Activated T-helper 9 cell treated with anti-CD3 and anti-CD28 coated beads, Interleukin-2, amount 50 U/mL, for 16 hours (primary cell): ENCODE measurements at regions not wholly inside any gene's neighbourhood (a gene's known extent, or its start where the extent isn't known, plus 50 kb on each side); places are given as distances from the start of the nearest gene placed in this dataset.
"Not testable (repeated sequence)": the region's sequence is repeated elsewhere in the genome, so short reads cannot be mapped to it uniquely, and the experiment has no call there.

ENCODE experiments used
- DNase-seq: peaks from one replicate; pipeline ENCODE4 v3.0.0-alpha.2; 2020; ENCODE audit warnings: low read depth

GRCh38 chr1:224791362-224791941 is 138.0 kb upstream of the DNAH14 start:
- DNase-seq, result no peak

GRCh38 chr1:224795591-224795990 is 133.9 kb upstream of the DNAH14 start:
- DNase-seq, result no peak

GRCh38 chr1:224799083-224799482 is 130.4 kb upstream of the DNAH14 start:
- no peak for DNase-seq

GRCh38 chr1:224800486-224801119 is 128.9 kb upstream of the DNAH14 start:
- no peak for DNase-seq

- DNase-seq, result no peak
Measured at GRCh38 chr1:224801844-224802490, 127.5 kb upstream of the DNAH14 start.

GRCh38 chr1:224802617-224803016 is 126.9 kb upstream of the DNAH14 start:
- no peak for DNase-seq

GRCh38 chr1:224804220-224804619 is 125.3 kb upstream of the DNAH14 start:
- DNase-seq, result no peak

GRCh38 chr1:224805889-224806288 is 123.6 kb upstream of the DNAH14 start:
- DNase-seq, result no peak

- DNase-seq, result no peak
Measured at GRCh38 chr1:224809137-224809536, 120.3 kb upstream of the DNAH14 start.

GRCh38 chr1:224809613-224810012 is 119.9 kb upstream of the DNAH14 start:
- no peak for DNase-seq

GRCh38 chr1:224811564-224811963 is 117.9 kb upstream of the DNAH14 start:
- DNase-seq, result no peak

GRCh38 chr1:224815647-224816046 is 113.8 kb upstream of the DNAH14 start:
- DNase-seq, result no peak

- DNase-seq, result no peak
Measured at GRCh38 chr1:224816062-224816461, 113.4 kb upstream of the DNAH14 start.

- no peak for DNase-seq
Measured at GRCh38 chr1:224817382-224817781, 112.1 kb upstream of the DNAH14 start.

- no peak for DNase-seq
Measured at GRCh38 chr1:224819861-224820260, 109.6 kb upstream of the DNAH14 start.

GRCh38 chr1:224820341-224820740 is 109.1 kb upstream of the DNAH14 start:
- no peak for DNase-seq

- not testable (repeated sequence) for DNase-seq
Measured at GRCh38 chr1:224821751-224822150, 107.7 kb upstream of the DNAH14 start.

- no peak for DNase-seq
Measured at GRCh38 chr1:224825525-224826000, 103.9 kb upstream of the DNAH14 start.

GRCh38 chr1:224828691-224829090 is 100.8 kb upstream of the DNAH14 start:
- DNase-seq, result no peak

- no peak for DNase-seq
Measured at GRCh38 chr1:224831501-224831900, 98.0 kb upstream of the DNAH14 start.

- not testable (repeated sequence) for DNase-seq
Measured at GRCh38 chr1:224839648-224840300, 89.7 kb upstream of the DNAH14 start.

- DNase-seq, result not testable (repeated sequence)
Measured at GRCh38 chr1:224841803-224842202, 87.7 kb upstream of the DNAH14 start.
